GM21825 (cell line): ENCODE measurements at regions not wholly inside any gene's neighbourhood (a gene's known extent, or its start where the extent isn't known, plus 50 kb on each side); places are given as distances from the start of the nearest gene placed in this dataset.
"Not testable (repeated sequence)": the region's sequence is repeated elsewhere in the genome, so short reads cannot be mapped to it uniquely, and the experiment has no call there.

Experiments
- ATAC-seq: cut with Tn5 transposase; IDR thresholded peaks from one replicate; pipeline ENCODE4 v1.9.1; 2021; ENCODE audit warnings: mild to moderate bottlenecking, moderate library complexity; ENCODE audit not compliant: unreplicated experiment

DNA sequence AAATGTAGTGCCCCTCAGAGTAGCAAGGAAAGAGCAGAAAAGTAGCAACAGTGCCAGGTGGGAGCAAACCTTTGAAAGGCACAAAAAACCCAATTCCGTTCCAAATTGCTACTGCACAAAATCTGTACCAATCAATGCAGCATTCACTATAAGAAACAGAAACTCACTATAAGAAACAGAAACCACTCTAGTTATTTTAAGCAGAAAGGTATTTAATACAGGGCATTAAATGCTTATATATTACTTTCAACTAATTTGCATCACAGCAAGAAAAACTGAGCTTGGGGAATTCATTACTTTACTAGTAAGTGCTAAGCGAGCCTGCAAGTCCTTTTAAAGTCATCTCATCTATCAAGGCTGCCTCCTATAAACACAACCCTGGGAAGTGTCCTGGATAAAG, 116.5 kb upstream of the OLIG3 start:
- no peak for ATAC-seq

- ATAC-seq, result no peak
Measured at GRCh38 chr6:137623293-137623692, 129.1 kb upstream of the OLIG3 start.

GRCh38 chr6:137625100-137625661, 131.0 kb upstream of the OLIG3 start:
- no peak for ATAC-seq

DNA sequence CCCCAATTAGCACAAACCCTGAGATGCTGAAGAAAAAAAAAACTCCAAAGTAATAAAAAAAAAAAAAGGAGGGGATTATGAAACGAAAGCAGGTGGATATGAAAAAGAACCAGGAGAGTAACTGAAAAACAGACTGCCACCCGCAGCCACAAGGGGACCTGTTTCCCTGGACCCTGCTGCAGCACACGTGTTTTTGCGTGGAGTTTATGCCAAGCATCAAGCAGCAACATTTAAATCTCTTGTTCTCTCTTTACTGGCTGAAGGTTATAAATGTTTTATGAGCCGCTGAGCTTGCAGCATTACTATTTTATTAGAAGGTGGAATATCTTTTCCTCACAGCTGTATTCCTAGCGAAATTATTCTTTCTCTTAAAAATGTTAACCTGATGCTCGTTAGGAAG, 131.6 kb upstream of the OLIG3 start:
- no peak for ATAC-seq

DNA sequence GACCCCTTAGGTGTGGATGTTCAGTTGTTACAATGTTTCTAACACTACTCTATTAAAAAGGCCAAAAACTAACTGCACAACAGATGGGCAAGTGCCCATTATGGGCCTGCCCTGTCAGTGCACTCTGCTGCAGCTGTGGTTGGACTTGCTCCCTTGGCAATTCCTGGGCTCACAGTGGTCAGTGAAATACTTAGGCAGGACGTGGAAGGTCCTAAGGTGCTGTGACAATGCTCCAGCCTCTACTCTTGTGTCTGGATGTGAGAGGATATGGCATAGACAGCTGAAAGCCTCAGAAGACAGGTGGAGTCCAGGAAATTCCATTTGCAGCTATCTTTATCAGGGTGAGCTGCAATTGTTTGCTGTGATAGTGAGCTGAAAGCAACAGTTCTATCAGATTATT, 136.5 kb upstream of the OLIG3 start:
- ATAC-seq, result no peak

- no peak for ATAC-seq
Measured at GRCh38 chr6:137631323-137631722, 137.1 kb upstream of the OLIG3 start.

- ATAC-seq, result not testable (repeated sequence)
Measured at GRCh38 chr6:137634177-137634576, 140.0 kb upstream of the OLIG3 start.

DNA sequence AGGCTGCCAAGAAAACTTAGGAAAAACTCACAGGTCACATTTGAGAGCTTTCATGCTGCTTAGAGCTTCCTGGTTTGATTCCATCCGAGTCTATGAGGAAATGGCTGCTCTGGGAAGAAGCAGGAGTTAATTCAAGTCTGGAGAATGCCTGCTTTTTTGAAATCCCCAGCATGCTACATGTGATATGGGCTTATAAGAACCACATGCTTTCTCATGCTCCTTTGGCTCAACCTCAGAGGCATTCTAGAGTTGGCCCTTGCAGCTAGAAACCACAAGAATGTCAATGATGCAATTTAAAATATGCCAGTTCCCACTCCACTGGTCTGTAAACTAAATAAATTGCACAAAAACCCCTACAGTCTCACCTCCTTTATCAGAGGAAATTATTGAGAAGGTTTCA, 142.9 kb upstream of the OLIG3 start:
- no peak for ATAC-seq

DNA sequence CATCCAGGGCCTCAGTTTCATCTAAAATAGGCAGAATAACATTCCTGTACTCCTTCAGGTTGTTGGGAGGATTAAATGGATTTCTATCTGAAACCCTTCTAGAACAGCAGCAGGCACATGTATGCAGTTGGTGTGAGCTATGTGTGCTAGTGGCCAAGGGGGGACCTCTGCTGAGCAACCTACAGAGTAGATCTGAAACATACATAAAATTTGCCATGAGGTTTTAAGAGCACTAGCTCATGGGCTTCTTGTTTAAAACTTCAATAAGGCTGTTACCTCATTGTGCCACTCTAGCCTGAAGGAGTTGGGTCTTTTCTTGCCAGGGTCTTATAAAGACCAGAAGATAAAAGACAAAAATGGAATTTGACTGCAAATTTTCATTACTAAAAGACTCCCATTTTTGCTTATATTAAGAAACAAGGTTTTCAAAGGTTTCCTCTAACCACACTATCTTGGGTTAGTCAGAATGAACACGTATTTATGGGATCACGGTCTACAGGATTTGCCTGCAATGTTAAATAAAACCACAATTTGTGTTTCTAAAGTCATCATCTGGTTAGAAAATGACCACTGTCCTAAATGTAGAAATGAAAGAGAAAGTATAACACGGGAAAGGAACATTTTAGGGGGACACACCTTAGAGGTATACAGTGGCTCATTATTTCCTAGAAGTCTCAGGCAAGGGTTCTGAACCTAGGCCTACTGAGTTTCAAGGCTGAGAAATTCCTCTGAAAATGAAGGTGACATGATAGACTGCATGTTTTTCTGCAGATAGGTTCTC, 144.9 kb upstream of the OLIG3 start:
- ATAC-seq, result no peak

DNA sequence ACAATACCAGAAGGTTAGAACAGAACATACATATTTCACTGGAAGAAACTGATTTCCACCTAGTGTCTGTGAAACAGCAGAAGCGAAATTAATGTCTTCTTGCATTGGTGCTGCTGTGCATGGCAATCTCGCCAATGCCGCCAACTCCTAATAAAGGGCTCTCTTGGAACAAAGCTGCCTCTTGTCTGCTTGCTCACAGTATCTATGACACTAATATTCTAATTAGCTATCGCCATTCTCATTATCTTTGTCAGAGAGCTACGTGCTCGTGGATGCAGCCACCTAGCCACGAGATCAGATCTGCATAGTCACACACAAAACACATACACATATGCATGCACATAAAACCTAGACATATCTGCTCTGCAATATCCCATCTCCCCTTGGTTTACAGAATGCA, 145.9 kb upstream of the OLIG3 start:
- no peak for ATAC-seq

GRCh38 chr6:137641474-137642077, 147.4 kb upstream of the OLIG3 start:
- ATAC-seq, result no peak

DNA sequence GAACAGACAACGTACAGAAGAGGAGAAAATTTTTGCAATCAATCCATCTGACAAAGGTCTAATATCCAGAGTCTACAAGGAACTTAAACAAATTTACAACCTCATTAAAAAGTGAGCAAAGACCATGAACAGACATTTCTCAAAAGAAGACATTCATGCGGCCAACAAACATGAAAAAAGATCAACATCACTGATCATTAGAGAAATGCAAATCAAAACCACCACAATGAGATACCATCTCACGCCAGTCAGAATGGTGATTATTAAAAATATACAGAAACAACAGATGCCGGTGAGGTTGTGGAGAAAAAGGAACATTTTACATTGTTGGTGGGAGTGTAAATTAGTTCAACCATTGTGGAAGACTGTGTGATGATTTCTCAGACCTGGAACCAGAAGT, 149.0 kb upstream of the OLIG3 start:
- not testable (repeated sequence) for ATAC-seq

DNA sequence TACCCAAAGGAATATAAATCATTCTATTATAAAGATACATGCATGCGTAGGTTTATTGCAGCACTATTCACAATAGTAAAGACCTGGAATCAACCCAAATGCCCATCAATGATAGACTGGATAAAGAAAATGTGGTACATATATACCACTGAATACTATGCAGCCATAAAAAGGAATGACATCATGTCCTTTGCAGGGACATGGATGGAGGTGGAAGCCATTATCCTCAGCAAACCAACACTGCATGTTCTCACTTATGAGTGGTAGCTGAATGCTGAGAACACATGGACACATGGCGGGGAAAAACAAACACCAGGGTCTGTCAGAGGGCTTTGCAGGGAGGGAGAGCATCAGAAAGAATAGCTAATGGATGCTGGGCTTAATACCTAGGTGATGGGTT, 149.4 kb upstream of the OLIG3 start:
- not testable (repeated sequence) for ATAC-seq

DNA sequence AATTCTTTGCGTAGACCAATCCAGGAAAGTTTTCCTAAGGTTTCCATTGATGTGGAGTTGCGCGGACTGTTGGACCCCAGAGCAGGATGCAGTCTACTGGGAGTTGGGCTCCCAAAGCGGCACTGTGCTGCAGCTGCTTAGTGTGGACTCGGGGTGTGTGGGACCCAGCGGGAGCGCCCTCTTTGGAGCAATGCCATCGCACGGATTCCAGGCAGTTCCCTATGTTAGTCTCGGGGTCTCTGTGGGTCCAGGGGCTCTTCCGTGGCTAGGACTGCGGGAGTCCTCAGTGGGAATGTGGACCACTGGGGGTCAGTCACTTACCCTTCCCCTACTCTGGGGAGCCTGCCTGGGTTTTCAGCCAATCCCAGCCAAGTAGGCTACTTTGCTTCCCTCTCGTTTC, 151.7 kb upstream of the OLIG3 start:
- no peak for ATAC-seq

DNA sequence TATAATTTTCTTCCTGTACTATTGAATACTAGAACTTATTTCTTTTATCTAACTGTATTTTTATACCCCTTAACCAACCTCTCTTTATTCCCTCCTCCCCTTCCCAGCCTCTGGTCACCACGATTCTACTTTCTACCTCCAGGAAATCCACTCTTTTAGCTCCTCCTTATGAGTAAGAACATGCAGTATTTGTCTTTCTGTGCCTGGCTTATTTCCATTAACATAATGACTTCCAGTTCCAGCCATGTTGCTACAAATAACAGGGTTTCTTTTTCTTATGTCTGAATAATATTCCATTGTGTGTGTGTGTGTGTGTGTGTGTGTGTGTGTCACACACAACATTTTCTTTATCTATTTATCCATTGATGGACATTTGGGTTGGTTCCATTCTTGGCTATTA, 152.3 kb upstream of the OLIG3 start:
- no peak for ATAC-seq

DNA sequence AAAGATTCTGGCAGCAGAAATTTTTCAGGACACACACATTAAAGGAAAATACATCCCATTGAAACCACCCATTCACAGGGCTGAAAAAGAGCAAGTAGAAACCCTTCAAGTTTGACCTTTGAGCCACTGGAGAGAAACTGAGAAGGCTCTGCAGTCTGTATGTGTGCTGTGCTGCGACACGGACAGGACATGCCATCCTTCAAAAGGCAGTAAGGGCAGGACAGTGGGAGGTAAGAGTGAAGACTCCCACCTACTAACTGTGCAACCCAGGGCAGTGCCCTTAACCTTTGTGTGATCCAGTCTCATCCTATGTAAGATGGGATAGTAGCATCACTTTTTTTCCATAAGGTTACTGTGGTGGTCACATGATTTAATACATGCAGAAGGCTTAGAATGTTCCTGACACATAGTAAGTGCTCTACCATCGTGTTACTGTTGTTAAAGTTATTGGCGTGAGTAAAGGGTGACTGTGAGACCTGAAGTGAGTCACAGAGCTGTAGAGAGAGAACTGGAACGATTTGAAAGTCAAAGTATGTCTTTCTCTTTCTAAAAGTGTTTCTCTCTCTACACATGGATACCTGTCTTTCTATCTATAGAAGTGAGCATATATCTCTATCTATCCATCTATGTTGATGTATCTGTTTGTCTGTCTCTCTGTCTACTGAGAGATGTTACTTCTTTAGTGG, 153.7 kb upstream of the OLIG3 start:
- ATAC-seq, result no peak

GRCh38 chr6:137650720-137651119, 156.5 kb upstream of the OLIG3 start:
- no peak for ATAC-seq

- no peak for ATAC-seq
Measured at GRCh38 chr6:137651178-137651577, 157.0 kb upstream of the OLIG3 start.

GRCh38 chr6:137651591-137652335, 157.6 kb upstream of the OLIG3 start:
- ATAC-seq, result no peak

DNA sequence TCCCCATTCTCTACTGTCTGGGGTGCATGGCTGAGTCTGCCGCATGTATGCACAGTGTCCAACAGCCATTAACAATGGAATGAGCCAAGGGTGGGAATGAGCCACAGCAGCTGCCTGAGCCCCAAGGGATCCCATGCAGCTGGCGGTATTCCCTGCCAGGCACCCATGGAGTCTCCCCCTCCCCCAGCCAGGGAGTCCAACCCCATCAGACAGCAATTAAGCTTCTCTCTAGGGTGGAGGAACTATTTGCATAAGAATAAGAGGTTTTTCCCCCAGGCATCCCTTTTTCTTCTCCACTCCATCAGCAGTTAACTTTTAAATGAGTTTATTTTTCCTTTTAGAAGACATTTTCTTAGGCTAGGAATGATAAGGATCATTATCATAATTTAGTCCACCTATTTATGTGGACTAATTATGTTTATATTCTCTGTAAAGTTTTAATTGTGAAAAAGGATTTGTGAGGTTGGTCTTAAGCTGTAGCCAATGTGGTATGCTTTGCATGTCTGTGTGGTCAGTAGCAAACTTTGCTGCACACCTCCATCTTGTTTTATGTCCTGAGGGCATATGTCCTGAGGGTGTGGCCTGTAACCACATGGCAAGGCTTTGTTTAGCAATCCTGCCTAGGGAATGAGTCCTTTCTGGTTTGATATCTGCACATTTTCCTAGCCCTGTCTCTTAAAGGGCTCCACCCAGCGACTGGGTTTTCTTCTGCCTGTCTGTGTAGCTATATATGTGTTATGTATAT, 158.9 kb upstream of the OLIG3 start:
- ATAC-seq, result no peak

GRCh38 chr6:137653706-137654059, 159.5 kb upstream of the OLIG3 start:
- no peak for ATAC-seq
